Omental fat pad (tissue), 3 donors: ENCODE measurements at regions not wholly inside any gene's neighbourhood (a gene's known extent, or its start where the extent isn't known, plus 50 kb on each side); places are given as distances from the start of the nearest gene placed in this dataset.

Experiments
- ATAC-seq: fragments of 150-250 bp; one replicate; pipeline ENCODE4 v1.9.1; 2016; ENCODE audit warnings: mild to moderate bottlenecking, moderate library complexity; ENCODE audit not compliant: low FRiP score
- DNase-seq: peaks from one replicate; pipeline ENCODE4 v3.0.0-alpha.2; 2019; ENCODE audit warnings: low spot score
- CTCF ChIP-seq, 3 donors: fragments of 450-650 bp; IDR thresholded peaks; one replicate each; pipeline ENCODE4 v1.5.1; 2016 to 2017; ENCODE audit warnings: antibody characterized with exemption in 3 of 3, mild to moderate bottlenecking in 3 of 3, moderate library complexity in 2 of 3

- DNase-seq (no peak), ATAC-seq (no peak)
- no peak for TF ChIP-seq CTCF (IDR thresholded peaks at IDR 0.05)
Observed at GRCh38 chr2:16253291-16253690, 312.9 kb downstream of the MYCN start.

- DNase-seq (no peak), ATAC-seq (no peak)
- no peak for TF ChIP-seq CTCF (IDR thresholded peaks at IDR 0.05)
Observed at GRCh38 chr2:16252891-16253290, 312.5 kb downstream of the MYCN start.

GRCh38 chr2:16252251-16252650 is 311.9 kb downstream of the MYCN start:
- ATAC-seq, result peak; percentile 37

GRCh38 chr2:16251511-16252225 is 311.3 kb downstream of the MYCN start:
- no peak for DNase-seq
- no peak for ATAC-seq

More at GRCh38 chr2:16252251-16252650, 311.9 kb downstream of the MYCN start:
- DNase-seq, result no peak
- TF ChIP-seq CTCF (IDR thresholded peaks at IDR 0.05), result no peak

GRCh38 chr2:16250886-16251285 is 310.5 kb downstream of the MYCN start:
- TF ChIP-seq CTCF (IDR thresholded peaks at IDR 0.05), result no peak
- DNase-seq (no peak), ATAC-seq (no peak)

More at GRCh38 chr2:16251511-16252225, 311.3 kb downstream of the MYCN start:
- TF ChIP-seq CTCF (IDR thresholded peaks at IDR 0.05), result no peak

GRCh38 chr2:16250466-16250865 is 310.1 kb downstream of the MYCN start:
- no peak for DNase-seq
- TF ChIP-seq CTCF (IDR thresholded peaks at IDR 0.05), result no peak
- no peak for ATAC-seq

- no peak for ATAC-seq
- no peak for DNase-seq
- no peak for TF ChIP-seq CTCF (IDR thresholded peaks at IDR 0.05)
Observed at GRCh38 chr2:16250056-16250425, 309.7 kb downstream of the MYCN start.
